A549 (cell line): ENCODE measurements at regions not wholly inside any gene's neighbourhood (a gene's known extent, or its start where the extent isn't known, plus 50 kb on each side); places are given as distances from the start of the nearest gene placed in this dataset.

ENCODE experiments used
- ATAC-seq, 2 experiments: fragments of 200-7000 bp in 1 of 2; fragments of >200 bp in 1 of 2; cut with Nextera tagmentation in 1 of 2; cut with Tn5 transposase in 1 of 2; 3 replicates each; pipeline versions ENCODE4 v1.8.0 to v1.9.1; 2018 to 2020; ENCODE audit warnings: mild to moderate bottlenecking in 1 of 2, moderate library complexity in 1 of 2
- CTCF ChIA-PET: fragments of 300-600 bp; sonication (Branson Sonifier 250); formaldehyde crosslinking; extraction: SDS; loops from one replicate; lab custom pipeline; 2021; ENCODE audit warnings: antibody characterized with exemption, inconsistent platforms; lab: Yijun Ruan, JAX
- POLR2A ChIA-PET: fragments of 350-600 bp; formaldehyde crosslinking; extraction: SDS; loops from one replicate; lab custom pipeline; 2021; ENCODE audit warnings: antibody characterized with exemption, inconsistent platforms; lab: Yijun Ruan, JAX
- DNase-seq, 2 experiments: peaks; one replicate each; pipeline versions ENCODE4 v3.0.0 to v3.0.0-alpha.2; 2011 to 2016; ENCODE audit warnings: low read depth in 1 of 2, low spot score in 1 of 2
- FAIRE-seq: peaks from 2 replicates; lab custom pipeline; 2011; peaks lifted over from hg19 to GRCh38; lab: Jason Lieb, UNC
- H3K27ac ChIP-seq, 2 experiments: fragments of >200 bp; sonication (Bioruptor Twin); formaldehyde crosslinking; 3 replicates each; pipeline ENCODE4 v1.5.1; 2016 to 2017
- H3K4me1 ChIP-seq: fragments of >200 bp; sonication (Bioruptor Twin); formaldehyde crosslinking; 3 replicates; pipeline ENCODE4 v1.6.1; 2016
- H3K4me2 ChIP-seq: fragments of >200 bp; sonication (Bioruptor Twin); formaldehyde crosslinking; 3 replicates; pipeline ENCODE4 v1.6.1; 2016
- H3K4me3 ChIP-seq: fragments of >200 bp; sonication (Bioruptor Twin); formaldehyde crosslinking; 3 replicates; pipeline ENCODE4 v1.5.1; 2016
- H3K9me3 ChIP-seq: fragments of >200 bp; sonication (Bioruptor Twin); formaldehyde crosslinking; 3 replicates; pipeline ENCODE4 v1.6.1; 2016
- CEBPB ChIP-seq, 2 experiments: fragments of >200 bp in 1 of 2; sonication (Bioruptor Twin) in 1 of 2; formaldehyde crosslinking in 1 of 2; IDR thresholded peaks; 2 replicates each; pipeline ENCODE4 v1.6.1; 2012 to 2016
- CHD4 ChIP-seq: fragments of 200-600 bp; sonication (generic); IDR thresholded peaks from 2 replicates; pipeline ENCODE4 v1.6.1; 2016; ENCODE audit warnings: antibody characterized with exemption, mild to moderate bottlenecking, borderline replicate concordance
- EHF ChIP-seq: fragments of 250-450 bp; sonication (Bioruptor Pico); IDR thresholded peaks from 2 replicates; pipeline ENCODE4 v1.5.0; 2020; ENCODE audit warnings: mild to moderate bottlenecking
- FOSB ChIP-seq: fragments of 250-450 bp; sonication (Bioruptor Pico); IDR thresholded peaks from 2 replicates; pipeline ENCODE4 v1.5.0; 2020; ENCODE audit warnings: mild to moderate bottlenecking, moderate library complexity
- FOXS1 ChIP-seq: fragments of 250-450 bp; sonication (Bioruptor Pico); IDR thresholded peaks from 2 replicates; pipeline ENCODE4 v1.5.0; 2020; ENCODE audit warnings: mild to moderate bottlenecking, moderate library complexity
- JUNB ChIP-seq: fragments of >200 bp; sonication (Bioruptor Twin); formaldehyde crosslinking; IDR thresholded peaks from 2 replicates; pipeline ENCODE4 v1.6.1; 2016
- KDM5A ChIP-seq: fragments of 200-600 bp; sonication (generic); IDR thresholded peaks from 2 replicates; pipeline ENCODE4 v1.6.1; 2016; ENCODE audit warnings: antibody characterized with exemption, mild to moderate bottlenecking
- MAX ChIP-seq: IDR thresholded peaks from 2 replicates; pipeline ENCODE4 v1.6.1; 2012
- NR3C1 ChIP-seq: fragments of >200 bp; sonication (Bioruptor Twin); formaldehyde crosslinking; IDR thresholded peaks from 3 replicates; pipeline ENCODE4 v1.6.1; 2017
- PBX3 ChIP-seq: IDR thresholded peaks from 2 replicates; pipeline ENCODE4 v1.6.1; 2012
- RAD21 ChIP-seq, 2 experiments: fragments of >200 bp in 1 of 2; sonication (Bioruptor Twin) in 1 of 2; formaldehyde crosslinking in 1 of 2; IDR thresholded peaks in 1 of 2; conservative IDR thresholded peaks in 1 of 2; 2 replicates in 1 of 2; 3 replicates in 1 of 2; pipeline ENCODE4 v1.6.1; 2012 to 2018; ENCODE audit warnings: inconsistent platforms in 1 of 2
- RARB ChIP-seq: fragments of 250-450 bp; sonication (Bioruptor Pico); IDR thresholded peaks from 2 replicates; pipeline ENCODE4 v1.8.0; 2021; ENCODE audit warnings: mild to moderate bottlenecking, moderate library complexity
- TFCP2L1 ChIP-seq: fragments of 250-450 bp; sonication (Bioruptor Pico); IDR thresholded peaks from 2 replicates; pipeline ENCODE4 v1.5.0; 2021; ENCODE audit warnings: mild to moderate bottlenecking
- TP53 ChIP-seq: fragments of 250-450 bp; sonication (Bioruptor Pico); IDR thresholded peaks from 2 replicates; pipeline ENCODE4 v1.5.0; 2021; ENCODE audit warnings: mild to moderate bottlenecking, moderate library complexity
- ZSCAN20 ChIP-seq: fragments of 250-450 bp; sonication (Bioruptor Pico); IDR thresholded peaks from 2 replicates; pipeline ENCODE4 v1.8.0; 2022; ENCODE audit warnings: mild to moderate bottlenecking, moderate library complexity
- WGBS: methylation state at CpG from one replicate; pipeline ENCODE4 v1.1.6; 2017; ENCODE audit errors: missing lambda C conversion rate; 5-methylcytosine and 5-hydroxymethylcytosine counted together
- TF ChIP-seq, protein P1 (sequence below): fragments of 450-650 bp; IDR thresholded peaks from 2 replicates; pipeline ENCODE4 v1.6.1; 2014; ENCODE audit warnings: antibody characterized with exemption
- TF ChIP-seq, protein P2 (sequence below): fragments of 200-600 bp; sonication (generic); IDR thresholded peaks from 2 replicates; pipeline ENCODE4 v1.6.1; 2016; ENCODE audit warnings: antibody characterized with exemption, mild to moderate bottlenecking, moderate library complexity
- TF ChIP-seq, protein P3 (sequence below): fragments of 250-450 bp; sonication (Bioruptor Pico); IDR thresholded peaks from 2 replicates; pipeline ENCODE4 v1.5.0; 2021; ENCODE audit warnings: mild to moderate bottlenecking, moderate library complexity, borderline replicate concordance

DNA sequence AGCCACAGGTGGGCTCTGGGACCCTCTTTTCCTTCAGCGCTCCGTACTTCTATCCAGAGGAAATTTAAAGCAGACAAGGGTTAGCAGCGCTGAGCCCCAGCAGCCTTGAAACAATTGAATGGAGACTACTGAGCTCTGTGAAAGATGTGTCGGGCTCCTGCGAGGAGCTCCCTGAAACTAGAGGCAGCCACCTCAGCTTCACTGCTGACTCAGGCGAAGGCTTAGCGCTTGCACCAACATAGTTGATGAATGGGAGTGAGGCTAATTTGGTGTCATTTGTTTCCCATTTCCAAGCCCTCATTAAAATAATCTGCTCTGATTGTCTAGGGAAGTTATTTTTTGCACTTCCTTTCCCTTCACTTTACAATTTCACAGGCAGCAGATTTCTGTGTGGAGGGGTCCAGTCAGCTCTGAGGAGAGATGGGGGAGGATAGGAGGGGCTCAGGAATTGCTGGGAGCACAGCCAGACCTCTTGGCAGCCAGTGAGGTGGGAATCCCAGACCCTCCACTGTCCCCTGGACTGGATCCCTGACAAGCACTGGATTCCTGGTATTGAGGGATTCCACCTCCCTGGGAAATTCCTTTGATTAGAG lies 398.9 kb upstream of the PLXNA2 start:
- no peak for FAIRE-seq
- ATAC-seq = no peak
- 65% methylated on average over 7 of the region's 7 CpGs for WGBS
- no peak overlapping the region for H3K4me3 ChIP-seq
- CTCF ChIA-PET = interaction anchor here (1.9 kb wide), 1 partner anchor 9 kb away, joined by 11 read pairs; no protein-coding TSS in a partner anchor
- no peak overlapping the region for H3K27ac ChIP-seq
- TF ChIP-seq RAD21 (conservative IDR thresholded peaks at IDR 0.05 in 1 of 2, IDR thresholded peaks at IDR 0.05 in 1 of 2) (no peak), FOSB (CRISPR knock-in tag) (no peak), TFCP2L1 (CRISPR knock-in tag) (no peak), ZSCAN20 (CRISPR knock-in tag) (no peak), CEBPB (IDR thresholded peaks at IDR 0.05) (no peak), KDM5A (no peak), CHD4 (no peak), JUNB (no peak), MAX (no peak), RARB (CRISPR knock-in tag) (no peak)
- TF ChIP-seq, protein P1, sequence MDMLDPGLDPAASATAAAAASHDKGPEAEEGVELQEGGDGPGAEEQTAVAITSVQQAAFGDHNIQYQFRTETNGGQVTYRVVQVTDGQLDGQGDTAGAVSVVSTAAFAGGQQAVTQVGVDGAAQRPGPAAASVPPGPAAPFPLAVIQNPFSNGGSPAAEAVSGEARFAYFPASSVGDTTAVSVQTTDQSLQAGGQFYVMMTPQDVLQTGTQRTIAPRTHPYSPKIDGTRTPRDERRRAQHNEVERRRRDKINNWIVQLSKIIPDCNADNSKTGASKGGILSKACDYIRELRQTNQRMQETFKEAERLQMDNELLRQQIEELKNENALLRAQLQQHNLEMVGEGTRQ = no peak
- TF ChIP-seq, protein P2, sequence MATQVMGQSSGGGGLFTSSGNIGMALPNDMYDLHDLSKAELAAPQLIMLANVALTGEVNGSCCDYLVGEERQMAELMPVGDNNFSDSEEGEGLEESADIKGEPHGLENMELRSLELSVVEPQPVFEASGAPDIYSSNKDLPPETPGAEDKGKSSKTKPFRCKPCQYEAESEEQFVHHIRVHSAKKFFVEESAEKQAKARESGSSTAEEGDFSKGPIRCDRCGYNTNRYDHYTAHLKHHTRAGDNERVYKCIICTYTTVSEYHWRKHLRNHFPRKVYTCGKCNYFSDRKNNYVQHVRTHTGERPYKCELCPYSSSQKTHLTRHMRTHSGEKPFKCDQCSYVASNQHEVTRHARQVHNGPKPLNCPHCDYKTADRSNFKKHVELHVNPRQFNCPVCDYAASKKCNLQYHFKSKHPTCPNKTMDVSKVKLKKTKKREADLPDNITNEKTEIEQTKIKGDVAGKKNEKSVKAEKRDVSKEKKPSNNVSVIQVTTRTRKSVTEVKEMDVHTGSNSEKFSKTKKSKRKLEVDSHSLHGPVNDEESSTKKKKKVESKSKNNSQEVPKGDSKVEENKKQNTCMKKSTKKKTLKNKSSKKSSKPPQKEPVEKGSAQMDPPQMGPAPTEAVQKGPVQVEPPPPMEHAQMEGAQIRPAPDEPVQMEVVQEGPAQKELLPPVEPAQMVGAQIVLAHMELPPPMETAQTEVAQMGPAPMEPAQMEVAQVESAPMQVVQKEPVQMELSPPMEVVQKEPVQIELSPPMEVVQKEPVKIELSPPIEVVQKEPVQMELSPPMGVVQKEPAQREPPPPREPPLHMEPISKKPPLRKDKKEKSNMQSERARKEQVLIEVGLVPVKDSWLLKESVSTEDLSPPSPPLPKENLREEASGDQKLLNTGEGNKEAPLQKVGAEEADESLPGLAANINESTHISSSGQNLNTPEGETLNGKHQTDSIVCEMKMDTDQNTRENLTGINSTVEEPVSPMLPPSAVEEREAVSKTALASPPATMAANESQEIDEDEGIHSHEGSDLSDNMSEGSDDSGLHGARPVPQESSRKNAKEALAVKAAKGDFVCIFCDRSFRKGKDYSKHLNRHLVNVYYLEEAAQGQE = no peak
- H3K4me2 ChIP-seq = no peak overlapping the region
- DNase-seq = no peak
- no peaks in the 10 kb centered on the region for H3K4me1 ChIP-seq
- H3K9me3 ChIP-seq = no peaks in the 10 kb centered on the region
- POLR2A ChIA-PET = no interaction called here

DNA sequence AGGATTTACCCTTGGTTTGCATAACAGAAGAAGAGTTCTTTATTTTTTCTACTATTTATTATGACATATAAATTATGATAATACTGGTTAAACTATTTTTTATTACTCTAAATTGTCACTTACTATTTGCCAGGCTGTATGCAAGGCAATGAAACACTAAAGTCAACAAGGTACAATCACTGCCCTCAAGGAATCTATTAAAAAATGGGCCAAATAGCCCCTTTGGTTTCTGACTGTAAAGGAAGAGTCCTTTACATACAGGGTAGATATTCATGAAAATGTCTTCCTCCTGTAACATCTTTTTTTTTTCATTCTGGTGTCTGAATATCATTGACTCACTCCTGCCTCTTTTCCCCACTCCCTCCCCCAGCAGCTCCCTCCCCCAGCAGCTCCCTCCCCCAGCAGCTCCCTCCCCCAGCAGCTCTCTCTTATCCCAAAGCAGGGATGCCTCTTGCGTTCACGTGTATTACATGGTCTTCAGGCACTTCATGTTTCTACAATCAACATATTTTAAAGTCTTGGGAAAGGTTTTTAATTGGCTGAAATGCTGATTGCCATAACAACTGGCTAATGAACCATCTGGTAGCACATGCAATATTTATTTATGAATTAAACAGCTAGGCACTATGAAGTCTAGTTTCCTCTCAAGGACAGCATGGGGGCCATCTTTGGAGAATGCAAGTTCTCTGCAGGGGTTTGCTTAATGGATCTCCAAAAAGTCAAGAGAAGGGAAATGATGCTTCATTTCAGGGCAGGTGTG lies 400.4 kb upstream of the PLXNA2 start:
- no peak overlapping the region for H3K27ac ChIP-seq
- no peak overlapping the region for H3K4me2 ChIP-seq
- H3K4me3 ChIP-seq = no peak overlapping the region
- DNase-seq = no peak
- TF ChIP-seq CEBPB (IDR thresholded peaks at IDR 0.05) = no peak
- no peak for TF ChIP-seq RARB (CRISPR knock-in tag)
- no peak for TF ChIP-seq NR3C1
- no peak for TF ChIP-seq FOXS1 (CRISPR knock-in tag)
- TF ChIP-seq PBX3 = no peak
- no peak for TF ChIP-seq EHF (CRISPR knock-in tag)
- TF ChIP-seq, protein P3, sequence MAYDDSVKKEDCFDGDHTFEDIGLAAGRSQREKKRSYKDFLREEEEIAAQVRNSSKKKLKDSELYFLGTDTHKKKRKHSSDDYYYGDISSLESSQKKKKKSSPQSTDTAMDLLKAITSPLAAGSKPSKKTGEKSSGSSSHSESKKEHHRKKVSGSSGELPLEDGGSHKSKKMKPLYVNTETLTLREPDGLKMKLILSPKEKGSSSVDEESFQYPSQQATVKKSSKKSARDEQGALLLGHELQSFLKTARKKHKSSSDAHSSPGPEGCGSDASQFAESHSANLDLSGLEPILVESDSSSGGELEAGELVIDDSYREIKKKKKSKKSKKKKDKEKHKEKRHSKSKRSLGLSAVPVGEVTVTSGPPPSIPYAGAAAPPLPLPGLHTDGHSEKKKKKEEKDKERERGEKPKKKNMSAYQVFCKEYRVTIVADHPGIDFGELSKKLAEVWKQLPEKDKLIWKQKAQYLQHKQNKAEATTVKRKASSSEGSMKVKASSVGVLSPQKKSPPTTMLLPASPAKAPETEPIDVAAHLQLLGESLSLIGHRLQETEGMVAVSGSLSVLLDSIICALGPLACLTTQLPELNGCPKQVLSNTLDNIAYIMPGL (CRISPR knock-in tag) = no peak
- TF ChIP-seq TP53 (CRISPR knock-in tag) = no peak
- TF ChIP-seq, all 56 proteins: peak for 0
- FAIRE-seq (no peak), ATAC-seq (no peak)
- ChIA-PET CTCF (no interaction called here), POLR2A (no interaction called here)
- Histone ChIP-seq H3K9me3 (no peaks in the 10 kb centered on the region), H3K4me1 (no peaks in the 10 kb centered on the region)
- WGBS = 10% methylated on average over 2 of the region's 2 CpGs
